GM18951 (cell line): ENCODE measurements at regions not wholly inside any gene's neighbourhood (a gene's known extent, or its start where the extent isn't known, plus 50 kb on each side); places are given as distances from the start of the nearest gene placed in this dataset.

Experiments used
- POLR2A ChIP-seq: IDR thresholded peaks from 4 replicates; pipeline ENCODE4 v1.6.1; 2011; ENCODE audit warnings: mild to moderate bottlenecking; ENCODE audit not compliant: insufficient read length, insufficient read depth; ENCODE audit errors: extremely low read depth
- in situ Hi-C: fragments of 300-500 bp; cut with MboI; formaldehyde crosslinking; loops from one replicate; pipeline ENCODE4 v1.12.0; 2022; ENCODE audit warnings: low sequenced_read_pairs, mixed read lengths, inconsistent platforms; ENCODE audit not compliant: unreplicated experiment

GRCh38 chr5:173775261-173776197, 112.6 kb upstream of the CPEB4 start:
- in situ Hi-C loops, result no loop called here
- no peak for TF ChIP-seq POLR2A

GRCh38 chr5:173777149-173777548, 111.0 kb upstream of the CPEB4 start:
- no peak for TF ChIP-seq POLR2A
- in situ Hi-C loops, result no loop called here

GRCh38 chr5:173777674-173778073, 110.5 kb upstream of the CPEB4 start:
- in situ Hi-C loops, result no loop called here
- no peak for TF ChIP-seq POLR2A

- TF ChIP-seq POLR2A, result no peak
- in situ Hi-C loops, result no loop called here
Observed at GRCh38 chr5:173778152-173778782, 109.9 kb upstream of the CPEB4 start.

- in situ Hi-C loops, result no loop called here
- no peak for TF ChIP-seq POLR2A
Observed at GRCh38 chr5:173778784-173779304, 109.3 kb upstream of the CPEB4 start.

- no peak for TF ChIP-seq POLR2A
- in situ Hi-C loops, result no loop called here
Observed at GRCh38 chr5:173780235-173781234, 107.6 kb upstream of the CPEB4 start.

- no peak for TF ChIP-seq POLR2A
- in situ Hi-C loops, result no loop called here
Observed at GRCh38 chr5:173781432-173781815, 106.7 kb upstream of the CPEB4 start.

- TF ChIP-seq POLR2A, result no peak
- in situ Hi-C loops, result no loop called here
Observed at GRCh38 chr5:173781816-173782670, 106.1 kb upstream of the CPEB4 start.

- TF ChIP-seq POLR2A, result no peak
- in situ Hi-C loops, result no loop called here
Observed at GRCh38 chr5:173782671-173783101, 105.5 kb upstream of the CPEB4 start.

- in situ Hi-C loops, result no loop called here
Observed at GRCh38 chr5:173783371-173783770, 104.8 kb upstream of the CPEB4 start.

GRCh38 chr5:173785400-173785799, 102.7 kb upstream of the CPEB4 start:
- no peak for TF ChIP-seq POLR2A
- in situ Hi-C loops, result no loop called here

More at GRCh38 chr5:173783371-173783770, 104.8 kb upstream of the CPEB4 start:
- no peak for TF ChIP-seq POLR2A

- no peak for TF ChIP-seq POLR2A
- in situ Hi-C loops, result no loop called here
Observed at GRCh38 chr5:173785866-173786265, 102.3 kb upstream of the CPEB4 start.
